HCT116 (cell line): ENCODE measurements at regions not wholly inside any gene's neighbourhood (a gene's known extent, or its start where the extent isn't known, plus 50 kb on each side); places are given as distances from the start of the nearest gene placed in this dataset.

Experiments used
- ATAC-seq: fragments of 200-7000 bp; cut with Tn5 transposase; 2 replicates; pipeline ENCODE4 v1.9.1; 2020; ENCODE audit warnings: mild to moderate bottlenecking, moderate library complexity
- BruUV-seq: library from RNA; stranded (reverse); fragments of 400-500 nt; replicated peaks from 2 replicates; lab custom pipeline; 2021; lab: Mats Ljungman, UMichigan
- CTCF ChIA-PET: fragments of 300-600 bp; sonication (Branson Sonifier 250); formaldehyde crosslinking; loops from one replicate; lab custom pipeline; 2021; ENCODE audit warnings: antibody characterized with exemption; lab: Charles Lee
- POLR2A ChIA-PET: fragments of 300-600, 350-600 bp; sonication (Branson Sonifier 250); formaldehyde crosslinking; loops from one replicate; lab custom pipeline; 2021; ENCODE audit warnings: antibody characterized with exemption; lab: Charles Lee
- RAD21 ChIA-PET, 2 experiments: fragments of 300-600 bp; sonication (Branson Sonifier 250); formaldehyde crosslinking; loops; one replicate each; lab custom pipeline; 2023; ENCODE audit warnings: low total read pairs in 2 of 2; ENCODE audit not compliant: uncharacterized antibody in 2 of 2, unreplicated experiment in 2 of 2, low non-redundant PET in 1 of 2; lab: Charles Lee
- DNase-seq: peaks from one replicate; pipeline ENCODE4 v3.0.0-alpha.2; 2010; ENCODE audit warnings: low read depth, low spot score
- H2AFZ ChIP-seq: fragments of 200-600 bp; shearing (Covaris generic), sonication (generic); 2 replicates; pipeline ENCODE4 v1.6.1; 2017; ENCODE audit warnings: low read depth, mixed run types, mixed read lengths, antibody characterized with exemption, low read length; ENCODE audit not compliant: poor library complexity, severe bottlenecking
- H3K27ac ChIP-seq: 2 replicates; pipeline ENCODE4 v1.5.1; 2012; ENCODE audit warnings: low read depth, low read length
- H3K27me3 ChIP-seq: fragments of 200-600 bp; sonication (generic); 2 replicates; pipeline ENCODE4 v1.6.1; 2016; ENCODE audit warnings: mixed run types, low read length, mixed read lengths; ENCODE audit not compliant: insufficient read depth
- H3K36me3 ChIP-seq, 2 experiments: fragments of 200-500 bp in 1 of 2; fragments of 200-600 bp in 1 of 2; sonication (Bioruptor generic) in 1 of 2; sonication (generic) in 1 of 2; 2 replicates each; pipeline versions ENCODE4 v1.5.1 to v1.6.1; 2014 to 2016; ENCODE audit warnings: low read length in 2 of 2, inconsistent platforms in 1 of 2, mixed read lengths in 1 of 2, mixed run types in 1 of 2; ENCODE audit not compliant: insufficient read depth in 2 of 2, control insufficient read depth in 1 of 2
- H3K4me1 ChIP-seq, 2 experiments: fragments of 200-600 bp in 1 of 2; sonication (generic) in 1 of 2; 2 replicates each; pipeline versions ENCODE4 v1.5.1 to v1.6.1; 2012 to 2017; ENCODE audit warnings: low read length in 2 of 2, inconsistent platforms in 1 of 2, mild to moderate bottlenecking in 1 of 2, mixed read lengths in 1 of 2, mixed run types in 1 of 2, moderate library complexity in 1 of 2; ENCODE audit not compliant: insufficient read depth in 2 of 2, control insufficient read depth in 1 of 2
- H3K4me2 ChIP-seq: fragments of 200-600 bp; sonication (generic); 2 replicates; pipeline ENCODE4 v1.6.1; 2017; ENCODE audit warnings: mixed run types, low read length, mixed read lengths
- H3K4me3 ChIP-seq, 2 experiments: fragments of 200-600 bp in 1 of 2; sonication (generic) in 1 of 2; replicated peaks in 1 of 2; 2 replicates each; pipeline ENCODE4 v1.5.1; 2011 to 2016; ENCODE audit warnings: low read length in 2 of 2, control low read depth in 1 of 2, low read depth in 1 of 2, mild to moderate bottlenecking in 1 of 2, mixed read lengths in 1 of 2, mixed run types in 1 of 2
- H3K79me2 ChIP-seq: fragments of 200-600 bp; sonication (generic); 2 replicates; pipeline ENCODE4 v1.6.1; 2017; ENCODE audit warnings: mild to moderate bottlenecking, mixed run types, low read length, moderate library complexity, mixed read lengths; ENCODE audit not compliant: insufficient read depth
- H3K9ac ChIP-seq: fragments of 200-600 bp; sonication (generic); 2 replicates; pipeline ENCODE4 v1.6.1; 2016; ENCODE audit warnings: low read length, mixed read lengths
- H3K9me2 ChIP-seq: fragments of 200-600 bp; sonication (generic), shearing (Covaris generic); 2 replicates; pipeline ENCODE4 v1.6.1; 2017; ENCODE audit warnings: mixed run types, mild to moderate bottlenecking, moderate library complexity; ENCODE audit not compliant: insufficient read depth
- H3K9me3 ChIP-seq, 2 experiments: fragments of 200-500 bp in 1 of 2; fragments of 200-600 bp in 1 of 2; sonication (Bioruptor generic) in 1 of 2; sonication (generic) in 1 of 2; 2 replicates each; pipeline ENCODE4 v1.6.1; 2014 to 2017; ENCODE audit warnings: low read length in 2 of 2, mixed read lengths in 2 of 2, inconsistent platforms in 1 of 2, low read depth in 1 of 2, mild to moderate bottlenecking in 1 of 2, mixed run types in 1 of 2, moderate library complexity in 1 of 2; ENCODE audit not compliant: control insufficient read depth in 1 of 2, insufficient read depth in 1 of 2
- H4K20me1 ChIP-seq: fragments of 200-600 bp; sonication (generic), shearing (Covaris generic); 2 replicates; pipeline ENCODE4 v1.6.1; 2017; ENCODE audit warnings: mixed run types, mild to moderate bottlenecking, moderate library complexity; ENCODE audit not compliant: insufficient read depth
- CTCF ChIP-seq, 3 experiments: fragments of 200-600 bp in 1 of 3; sonication (generic) in 1 of 3; IDR thresholded peaks in 2 of 3; conservative IDR thresholded peaks in 1 of 3; 2 replicates each; pipeline ENCODE4 v1.5.1; 2012 to 2017; ENCODE audit warnings: low read depth in 2 of 3, low read length in 2 of 3, antibody characterized with exemption in 1 of 3, borderline replicate concordance in 1 of 3, control low read depth in 1 of 3, mild to moderate bottlenecking in 1 of 3, mixed read lengths in 1 of 3, mixed run types in 1 of 3, moderate library complexity in 1 of 3; ENCODE audit not compliant: insufficient read depth in 1 of 3
- EGR1 ChIP-seq: IDR thresholded peaks from 2 replicates; pipeline ENCODE4 v1.6.1; 2012; ENCODE audit warnings: low read depth
- ELF1 ChIP-seq: IDR thresholded peaks from 2 replicates; pipeline ENCODE4 v1.6.1; 2012; ENCODE audit warnings: low read depth, borderline replicate concordance
- EZH2phosphoT487 ChIP-seq: fragments of 200-600 bp; IDR thresholded peaks from 2 replicates; pipeline ENCODE4 v1.6.1; 2018; ENCODE audit warnings: antibody characterized with exemption, borderline replicate concordance
- JUND ChIP-seq: IDR thresholded peaks from 2 replicates; pipeline ENCODE4 v1.6.1; 2012
- POLR2A ChIP-seq: IDR thresholded peaks from 2 replicates; pipeline ENCODE4 v1.7.0; 2011; ENCODE audit warnings: borderline replicate concordance; ENCODE audit not compliant: insufficient read depth, insufficient read length; ENCODE audit errors: extremely low read depth
- RAD21 ChIP-seq: IDR thresholded peaks from 2 replicates; pipeline ENCODE4 v1.6.1; 2012; ENCODE audit warnings: low read depth, mild to moderate bottlenecking
- SIN3A ChIP-seq: IDR thresholded peaks from 2 replicates; pipeline ENCODE4 v1.6.1; 2012; ENCODE audit warnings: low read depth
- SP1 ChIP-seq: IDR thresholded peaks from 2 replicates; pipeline ENCODE4 v1.6.1; 2012; ENCODE audit warnings: low read depth
- SRF ChIP-seq: IDR thresholded peaks from 2 replicates; pipeline ENCODE4 v1.6.1; 2012; ENCODE audit warnings: low read depth
- YY1 ChIP-seq: IDR thresholded peaks from 2 replicates; pipeline ENCODE4 v1.6.1; 2011; ENCODE audit warnings: low read length, low read depth, moderate library complexity, mild to moderate bottlenecking; ENCODE audit not compliant: insufficient replicate concordance; ENCODE audit errors: extremely low read depth
- ZNF274 ChIP-seq: fragments of 200-500 bp; sonication (Bioruptor generic); IDR thresholded peaks from 2 replicates; pipeline ENCODE4 v1.6.1; 2014; ENCODE audit warnings: mild to moderate bottlenecking, low read depth, low read length, inconsistent platforms
- intact Hi-C: fragments of 100-400 bp; cut with micrococcal nuclease; formaldehyde crosslinking; loops from 2 replicates; pipeline ENCODE4 v1.10.0; 2022

DNA sequence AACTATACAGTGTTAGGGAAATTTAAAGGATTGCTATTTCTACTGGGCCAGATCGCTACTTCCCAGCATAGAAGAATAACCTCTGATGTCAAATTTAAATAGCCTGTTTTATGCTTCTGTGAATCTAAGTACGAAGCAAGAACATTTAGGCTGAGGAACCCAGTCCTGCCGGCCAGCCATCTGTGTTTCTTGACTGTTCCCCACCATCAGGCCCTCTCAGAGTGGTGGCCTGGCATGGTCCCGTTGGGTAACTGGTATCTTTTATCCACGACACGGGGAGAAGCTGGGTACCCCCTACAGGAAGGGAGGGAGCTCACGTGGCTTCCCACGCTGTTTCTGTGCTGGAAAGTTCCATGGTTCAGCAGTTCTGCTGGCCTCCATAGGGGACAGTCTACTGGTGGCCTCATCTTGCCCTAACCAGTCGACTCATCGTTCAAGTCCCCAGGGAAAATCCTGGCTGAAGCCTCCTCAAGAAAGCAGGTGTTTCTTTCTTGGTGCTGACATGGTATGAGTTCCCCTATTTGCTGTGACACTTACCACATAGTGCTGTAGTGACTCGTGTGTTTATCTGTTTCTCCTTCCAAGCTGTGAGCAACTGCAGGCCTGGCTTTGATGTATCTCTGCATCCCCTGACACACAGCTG is 201.7 kb upstream of the NLRP1 start:
- Histone ChIP-seq H3K27ac (no peak overlapping the region), H3K27me3 (peaks cover 5% of the 10 kb centered on the region; the same call in 1 of the 2 replicates), H4K20me1 (no peaks in the 10 kb centered on the region), H3K9me3 (no peaks in the 10 kb centered on the region), H3K9ac (no peak overlapping the region), H3K79me2 (no peaks in the 10 kb centered on the region), H3K36me3 (no peaks in the 10 kb centered on the region), H3K4me1 (peaks cover 0 to 10% of the 10 kb centered on the region in 2 experiments; a peak in 2 of 4 replicates), H3K4me3 (no peak overlapping the region), H3K4me2 (no peak overlapping the region), H2AFZ (no peak overlapping the region), H3K9me2 (no peaks in the 10 kb centered on the region)
- ChIA-PET RAD21 (no interaction called here), POLR2A (no interaction called here), CTCF (no interaction called here)
- BruUV-seq: no TSS peak
- ATAC-seq (no peak), DNase-seq (no peak)
- intact Hi-C loops: no loop called here
- TF ChIP-seq SP1 (no peak), RAD21 (no peak), SIN3A (no peak), CTCF (IDR thresholded peaks at IDR 0.05 in 2 of 3, conservative IDR thresholded peaks at IDR 0.05 in 1 of 3; ENCODE audit: borderline replicate concordance in 1 of 3, insufficient read depth in 1 of 3, low read depth in 2 of 3, low read length in 2 of 3) (no peak), JUND (no peak), ZNF274 (no peak), YY1 (no peak), EZH2phosphoT487 (no peak), EGR1 (no peak), POLR2A (no peak), ELF1 (no peak), SRF (no peak)
